ENCODE measurements at regions not wholly inside any gene's neighbourhood (a gene's known extent, or its start where the extent isn't known, plus 50 kb on each side); places are given as distances from the start of the nearest gene placed in this dataset.

DNA sequence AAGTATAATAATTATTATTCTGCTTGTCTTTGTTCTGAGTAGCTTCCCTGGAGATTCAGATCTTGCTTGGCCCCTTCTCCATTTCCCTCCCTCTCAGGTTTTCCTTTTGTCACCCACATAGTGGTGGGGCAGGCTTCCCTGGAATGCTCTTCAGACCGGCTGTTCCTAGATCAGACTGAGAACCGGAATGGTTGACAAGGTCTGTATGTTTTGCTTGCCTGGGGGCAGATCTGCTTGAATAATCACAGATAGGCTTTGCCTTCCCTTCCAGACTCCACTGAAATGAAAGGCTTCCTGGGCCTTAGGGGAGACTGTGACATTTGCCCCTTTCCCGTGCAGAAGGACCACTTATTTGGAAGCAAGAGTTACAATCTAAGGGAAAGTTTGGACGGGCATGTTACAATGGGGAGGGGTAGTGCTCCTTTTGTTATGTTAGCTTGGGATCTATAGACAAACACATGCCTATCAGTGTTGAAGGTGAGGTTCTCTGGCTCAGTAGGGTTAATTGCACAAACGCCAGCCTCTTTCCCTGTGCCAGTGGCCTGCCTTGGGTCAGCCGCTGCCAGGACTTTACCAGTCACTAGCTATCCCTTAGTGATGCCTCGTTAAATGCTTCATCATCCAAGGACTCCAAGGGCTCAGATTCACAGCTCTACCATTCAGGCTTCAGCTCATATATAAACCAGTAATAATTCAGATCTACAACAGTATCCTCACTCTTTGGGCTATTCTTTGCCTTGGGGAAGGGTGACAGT lies 178.6 kb downstream of the SNAPC1 start:
- TF ChIP-seq, protein P1, sequence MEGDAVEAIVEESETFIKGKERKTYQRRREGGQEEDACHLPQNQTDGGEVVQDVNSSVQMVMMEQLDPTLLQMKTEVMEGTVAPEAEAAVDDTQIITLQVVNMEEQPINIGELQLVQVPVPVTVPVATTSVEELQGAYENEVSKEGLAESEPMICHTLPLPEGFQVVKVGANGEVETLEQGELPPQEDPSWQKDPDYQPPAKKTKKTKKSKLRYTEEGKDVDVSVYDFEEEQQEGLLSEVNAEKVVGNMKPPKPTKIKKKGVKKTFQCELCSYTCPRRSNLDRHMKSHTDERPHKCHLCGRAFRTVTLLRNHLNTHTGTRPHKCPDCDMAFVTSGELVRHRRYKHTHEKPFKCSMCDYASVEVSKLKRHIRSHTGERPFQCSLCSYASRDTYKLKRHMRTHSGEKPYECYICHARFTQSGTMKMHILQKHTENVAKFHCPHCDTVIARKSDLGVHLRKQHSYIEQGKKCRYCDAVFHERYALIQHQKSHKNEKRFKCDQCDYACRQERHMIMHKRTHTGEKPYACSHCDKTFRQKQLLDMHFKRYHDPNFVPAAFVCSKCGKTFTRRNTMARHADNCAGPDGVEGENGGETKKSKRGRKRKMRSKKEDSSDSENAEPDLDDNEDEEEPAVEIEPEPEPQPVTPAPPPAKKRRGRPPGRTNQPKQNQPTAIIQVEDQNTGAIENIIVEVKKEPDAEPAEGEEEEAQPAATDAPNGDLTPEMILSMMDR (conservative IDR thresholded peaks at IDR 0.05; ENCODE audit: low read depth, low read length) = no peak
- no peak overlapping the region for H3K4me3 ChIP-seq (ENCODE audit: low read depth, low read length)
- no peak for DNase-seq (ENCODE audit: low read depth)

DNA sequence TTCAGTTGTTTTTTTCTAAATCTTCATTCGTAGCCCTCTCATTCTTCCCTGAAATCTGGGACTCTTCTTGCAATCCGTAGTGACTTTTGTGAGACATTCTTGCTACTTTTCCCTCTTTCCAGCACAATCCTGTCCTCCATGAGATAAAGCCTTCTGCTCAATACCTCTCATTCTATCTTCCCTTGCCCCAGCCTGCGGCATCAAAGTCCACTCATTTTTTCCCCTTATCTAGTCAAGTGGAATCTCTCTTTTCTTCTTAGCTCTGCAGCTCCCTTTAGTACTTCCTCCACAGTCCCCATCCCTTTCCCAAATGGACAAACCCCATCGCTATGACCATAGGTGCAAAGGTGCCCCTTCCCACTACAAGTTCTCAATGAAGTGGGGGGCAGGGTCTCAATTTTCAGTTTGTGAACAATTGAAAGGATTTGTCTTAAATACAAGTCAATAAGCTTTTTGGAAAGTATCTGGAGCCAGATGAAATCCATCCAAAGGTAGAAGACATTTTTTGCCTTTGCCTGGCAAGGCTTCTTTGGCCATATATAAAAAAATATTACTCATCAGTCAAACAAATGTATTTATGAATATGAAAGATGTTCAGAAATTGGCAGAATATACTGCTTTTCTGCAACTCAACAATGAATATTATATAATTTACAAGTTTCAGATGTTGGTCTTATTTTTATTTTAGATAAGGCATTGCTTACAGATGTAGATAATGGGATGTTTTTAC lies 179.4 kb downstream of the SNAPC1 start:
- TF ChIP-seq, protein P1 (conservative IDR thresholded peaks at IDR 0.05; ENCODE audit: low read depth, low read length) = no peak
- no peak overlapping the region for H3K4me3 ChIP-seq (ENCODE audit: low read depth, low read length)
- DNase-seq (ENCODE audit: low read depth) = no peak

DNA sequence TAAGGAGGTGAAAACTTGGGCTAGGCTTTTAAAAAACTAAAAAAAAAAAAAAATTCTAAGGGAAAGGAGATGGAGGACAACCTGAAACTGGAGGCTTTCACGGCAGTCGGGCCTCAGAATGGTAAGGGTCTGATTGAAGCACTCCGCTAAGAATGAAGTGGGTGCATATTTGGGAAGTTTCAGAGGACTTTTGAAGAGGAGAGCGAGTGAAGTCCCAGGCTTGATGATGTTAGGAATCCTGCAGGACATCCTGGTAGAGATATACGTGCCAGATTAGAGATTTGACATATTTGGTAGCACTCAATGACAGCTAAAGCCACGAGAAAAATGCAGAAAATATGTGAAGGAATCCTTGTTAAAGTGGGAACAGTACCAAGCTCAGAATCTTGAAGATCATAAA lies 186.2 kb downstream of the SNAPC1 start:
- no peak for DNase-seq (ENCODE audit: low read depth)
- TF ChIP-seq, protein P1 (conservative IDR thresholded peaks at IDR 0.05; ENCODE audit: low read depth, low read length) = no peak
- H3K4me3 ChIP-seq (ENCODE audit: low read depth, low read length) = no peak overlapping the region

DNA sequence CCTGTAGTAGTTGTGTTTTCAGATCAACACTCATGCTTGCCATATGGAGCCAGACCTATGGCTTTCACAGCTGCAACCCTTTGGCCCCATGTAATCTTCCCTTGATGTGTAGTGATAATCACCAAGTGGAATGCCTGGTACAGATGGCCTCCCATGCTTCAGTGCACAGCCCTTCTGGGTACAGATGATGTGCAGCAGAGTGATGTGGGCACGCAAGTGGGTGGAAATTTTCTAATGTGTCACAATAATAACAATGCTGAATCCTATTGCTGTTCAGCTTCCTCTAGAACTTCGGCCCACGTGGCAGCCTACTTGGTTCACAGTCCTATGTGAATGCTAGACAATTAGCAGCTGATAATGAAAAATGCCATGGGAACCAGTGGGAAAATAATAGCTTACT lies 188.1 kb downstream of the SNAPC1 start:
- no peak for DNase-seq (ENCODE audit: low read depth)
- TF ChIP-seq, protein P1 (conservative IDR thresholded peaks at IDR 0.05; ENCODE audit: low read depth, low read length) = no peak
- no peak overlapping the region for H3K4me3 ChIP-seq (ENCODE audit: low read depth, low read length)

DNA sequence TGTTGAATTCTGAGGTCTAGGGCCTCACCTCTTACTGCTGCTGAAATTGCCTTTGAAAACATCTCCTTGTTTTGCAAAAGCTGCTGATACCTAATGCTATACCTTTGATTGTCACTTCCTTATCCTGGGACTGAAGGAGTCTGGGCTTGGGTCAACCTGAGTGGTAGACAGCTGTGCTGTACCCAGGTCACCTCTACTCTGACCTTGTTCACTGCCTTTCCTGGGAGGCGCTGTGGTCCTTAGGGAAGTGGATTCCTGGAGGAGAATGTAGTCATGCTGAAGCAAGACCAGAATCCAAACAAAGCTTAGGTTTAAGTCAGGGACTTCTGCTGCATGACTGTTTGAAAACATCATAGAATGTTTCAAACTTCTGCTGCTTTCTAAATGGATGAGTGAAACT lies 191.4 kb downstream of the SNAPC1 start:
- H3K4me3 ChIP-seq (ENCODE audit: low read depth, low read length) = no peak overlapping the region
- DNase-seq (ENCODE audit: low read depth) = no peak
- TF ChIP-seq, protein P1 (conservative IDR thresholded peaks at IDR 0.05; ENCODE audit: low read depth, low read length) = no peak

DNA sequence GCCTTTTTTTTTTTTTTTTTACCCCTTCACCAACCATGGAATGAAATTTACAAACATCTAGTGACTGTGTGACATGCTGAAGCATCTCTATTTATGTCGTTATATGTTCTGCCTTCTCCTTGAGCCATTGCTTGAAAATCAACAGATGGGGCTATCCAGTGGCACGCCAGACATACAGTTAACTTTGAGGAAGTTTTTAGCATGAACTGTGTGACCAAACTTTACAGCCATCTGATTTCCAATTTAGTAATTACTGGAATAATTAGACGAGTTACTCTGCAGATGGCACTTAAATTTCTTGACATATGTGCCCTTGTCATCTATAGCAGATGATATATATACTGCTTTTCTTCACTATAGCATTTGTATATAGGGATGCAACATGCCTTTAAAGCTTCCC lies 192.1 kb downstream of the SNAPC1 start:
- DNase-seq (ENCODE audit: low read depth) = no peak
- TF ChIP-seq, protein P1 (conservative IDR thresholded peaks at IDR 0.05; ENCODE audit: low read depth, low read length) = no peak
- H3K4me3 ChIP-seq (ENCODE audit: low read depth, low read length) = no peak overlapping the region

All from choroid plexus epithelial cell (primary cell).